OCI-LY3 (cell line): ENCODE measurements at regions not wholly inside any gene's neighbourhood (a gene's known extent, or its start where the extent isn't known, plus 50 kb on each side); places are given as distances from the start of the nearest gene placed in this dataset.

Source experiments
- EZH2phosphoT487 ChIP-seq: fragments of 200-600 bp; shearing (Covaris generic); IDR thresholded peaks from 2 replicates; pipeline ENCODE4 v1.6.1; 2018; ENCODE audit warnings: antibody characterized with exemption, mixed run types, low read depth
- TF ChIP-seq, protein P1 (sequence below): fragments of 200-600, 300-600 bp; sonication (generic); IDR thresholded peaks from 2 replicates; pipeline ENCODE4 v1.5.1; 2014; ENCODE audit warnings: antibody characterized with exemption, low read length, low read depth

DNA sequence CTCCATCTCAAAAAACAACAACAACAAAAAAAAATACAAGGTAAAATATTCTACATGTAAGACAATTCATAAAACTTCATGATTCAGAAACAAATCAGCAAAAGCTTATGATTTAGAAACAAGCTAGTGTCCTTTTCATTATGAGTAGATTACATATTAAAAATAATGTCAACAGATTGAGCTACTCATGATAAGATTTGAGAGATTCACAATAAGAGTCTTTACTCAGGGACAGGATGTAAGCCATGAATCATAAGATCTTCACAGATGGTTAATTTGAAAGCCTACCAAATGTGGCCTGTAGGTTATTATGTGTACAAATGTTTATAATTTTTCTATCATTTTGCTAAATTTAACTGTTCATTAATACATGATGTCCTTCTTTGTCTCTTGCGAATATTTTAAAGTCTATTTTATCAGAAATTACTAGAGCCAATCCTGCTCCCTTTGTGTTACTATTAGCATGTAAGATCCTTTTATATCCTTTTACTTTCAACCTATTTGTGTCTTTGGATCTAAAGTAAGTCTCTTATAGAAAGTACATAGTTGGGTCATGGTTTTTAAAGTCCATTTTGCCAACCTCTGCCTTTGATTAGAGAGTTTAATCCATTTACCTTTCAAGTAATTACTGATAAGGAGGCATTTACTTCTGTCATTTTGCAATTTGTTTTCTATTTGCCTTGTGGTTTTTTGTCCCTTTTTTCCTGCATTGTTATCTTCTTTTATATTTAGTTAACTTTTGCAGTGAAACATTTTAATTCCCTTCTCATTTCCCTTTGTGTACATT, 68.3 kb upstream of the RXFP2 start:
- TF ChIP-seq, protein P1, sequence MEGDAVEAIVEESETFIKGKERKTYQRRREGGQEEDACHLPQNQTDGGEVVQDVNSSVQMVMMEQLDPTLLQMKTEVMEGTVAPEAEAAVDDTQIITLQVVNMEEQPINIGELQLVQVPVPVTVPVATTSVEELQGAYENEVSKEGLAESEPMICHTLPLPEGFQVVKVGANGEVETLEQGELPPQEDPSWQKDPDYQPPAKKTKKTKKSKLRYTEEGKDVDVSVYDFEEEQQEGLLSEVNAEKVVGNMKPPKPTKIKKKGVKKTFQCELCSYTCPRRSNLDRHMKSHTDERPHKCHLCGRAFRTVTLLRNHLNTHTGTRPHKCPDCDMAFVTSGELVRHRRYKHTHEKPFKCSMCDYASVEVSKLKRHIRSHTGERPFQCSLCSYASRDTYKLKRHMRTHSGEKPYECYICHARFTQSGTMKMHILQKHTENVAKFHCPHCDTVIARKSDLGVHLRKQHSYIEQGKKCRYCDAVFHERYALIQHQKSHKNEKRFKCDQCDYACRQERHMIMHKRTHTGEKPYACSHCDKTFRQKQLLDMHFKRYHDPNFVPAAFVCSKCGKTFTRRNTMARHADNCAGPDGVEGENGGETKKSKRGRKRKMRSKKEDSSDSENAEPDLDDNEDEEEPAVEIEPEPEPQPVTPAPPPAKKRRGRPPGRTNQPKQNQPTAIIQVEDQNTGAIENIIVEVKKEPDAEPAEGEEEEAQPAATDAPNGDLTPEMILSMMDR: no peak
- TF ChIP-seq EZH2phosphoT487: no peak
